NCI-H146 treated with DMSO at 0.1 percent for 48 hours (cell line): ENCODE measurements at regions not wholly inside any gene's neighbourhood (a gene's known extent, or its start where the extent isn't known, plus 50 kb on each side); places are given as distances from the start of the nearest gene placed in this dataset.
"Not testable (repeated sequence)": the region's sequence is repeated elsewhere in the genome, so short reads cannot be mapped to it uniquely, and the experiment has no call there.

ENCODE experiments used
- DNase-seq: peaks from one replicate; lab custom pipeline; 2025; ENCODE audit not compliant: unreplicated experiment; lab: John Stamatoyannopoulos, UW

- DNase-seq = no peak
Measured at GRCh38 chr2:41242001-41242331, 790.1 kb upstream of the SLC8A1 start.

GRCh38 chr2:41267929-41268659, 779.7 kb upstream of the PKDCC start:
- DNase-seq = no peak

GRCh38 chr2:41283079-41283775, 764.6 kb upstream of the PKDCC start:
- DNase-seq = peak; percentile 16

GRCh38 chr2:41293491-41293890, 754.3 kb upstream of the PKDCC start:
- DNase-seq = no peak

GRCh38 chr2:41294331-41294730, 753.5 kb upstream of the PKDCC start:
- DNase-seq = no peak

GRCh38 chr2:41313082-41313481, 734.7 kb upstream of the PKDCC start:
- DNase-seq = no peak

GRCh38 chr2:41314511-41315070, 733.2 kb upstream of the PKDCC start:
- DNase-seq = no peak

GRCh38 chr2:41319437-41319836, 728.4 kb upstream of the PKDCC start:
- DNase-seq = no peak

- DNase-seq = no peak
Measured at GRCh38 chr2:41320491-41320890, 727.3 kb upstream of the PKDCC start.

GRCh38 chr2:41321351-41321750, 726.5 kb upstream of the PKDCC start:
- no peak for DNase-seq

- DNase-seq = no peak
Measured at GRCh38 chr2:41326851-41327250, 721.0 kb upstream of the PKDCC start.

GRCh38 chr2:41329040-41329439, 718.8 kb upstream of the PKDCC start:
- DNase-seq = peak; percentile 12

GRCh38 chr2:41334159-41334558, 713.7 kb upstream of the PKDCC start:
- no peak for DNase-seq

- DNase-seq = not testable (repeated sequence)
Measured at GRCh38 chr2:41335573-41335972, 712.2 kb upstream of the PKDCC start.

GRCh38 chr2:41337956-41338355, 709.9 kb upstream of the PKDCC start:
- no peak for DNase-seq

GRCh38 chr2:41344529-41344928, 703.3 kb upstream of the PKDCC start:
- no peak for DNase-seq

- no peak for DNase-seq
Measured at GRCh38 chr2:41353060-41353459, 694.8 kb upstream of the PKDCC start.

- no peak for DNase-seq
Measured at GRCh38 chr2:41355794-41356193, 692.0 kb upstream of the PKDCC start.

- DNase-seq = no peak
Measured at GRCh38 chr2:41364842-41365241, 683.0 kb upstream of the PKDCC start.

- no peak for DNase-seq
Measured at GRCh38 chr2:41375901-41376300, 671.9 kb upstream of the PKDCC start.

GRCh38 chr2:41377837-41378236, 670.0 kb upstream of the PKDCC start:
- no peak for DNase-seq

- DNase-seq = no peak
Measured at GRCh38 chr2:41378420-41378819, 669.4 kb upstream of the PKDCC start.
